A673 (cell line): ENCODE measurements at regions not wholly inside any gene's neighbourhood (a gene's known extent, or its start where the extent isn't known, plus 50 kb on each side); places are given as distances from the start of the nearest gene placed in this dataset.

Experiments used
- CTCF ChIP-seq: fragments of 300-800, 200-600 bp; sonication (generic); conservative IDR thresholded peaks from 2 replicates; pipeline ENCODE4 v1.5.1; 2017; ENCODE audit warnings: low read depth, mild to moderate bottlenecking, antibody characterized with exemption, low read length, moderate library complexity, mixed read lengths
- EZH2 ChIP-seq: fragments of 200-600 bp; sonication (generic); IDR thresholded peaks from 2 replicates; pipeline ENCODE4 v1.6.1; 2017; ENCODE audit warnings: borderline replicate concordance, low read depth, mild to moderate bottlenecking, mixed read lengths, antibody characterized with exemption, low read length; ENCODE audit not compliant: poor library complexity, severe bottlenecking

GRCh38 chr9:70474413-70474812 lies 60.0 kb upstream of the KLF9 start:
- TF ChIP-seq CTCF (no peak), EZH2 (no peak)
